Smooth muscle cell (in vitro differentiated cells): ENCODE measurements at regions not wholly inside any gene's neighbourhood (a gene's known extent, or its start where the extent isn't known, plus 50 kb on each side); places are given as distances from the start of the nearest gene placed in this dataset.

Experiments
- DNase-seq: peaks from one replicate; lab custom pipeline; 2025; ENCODE audit not compliant: unreplicated experiment; lab: John Stamatoyannopoulos, UW
- H2AFZ ChIP-seq: fragments of 200-600 bp; sonication (generic); 2 replicates; pipeline ENCODE4 v1.6.0; 2016; ENCODE audit warnings: antibody characterized with exemption, low read depth, mild to moderate bottlenecking
- H3F3A ChIP-seq: fragments of 200-600 bp; sonication (generic); 2 replicates; pipeline ENCODE4 v1.6.0; 2017; ENCODE audit warnings: antibody characterized with exemption, low read depth
- H3K27ac ChIP-seq: fragments of 200-600 bp; sonication (generic); 2 replicates; pipeline ENCODE4 v1.5.1; 2016; ENCODE audit warnings: low read depth, mild to moderate bottlenecking
- H3K27me3 ChIP-seq: fragments of 200-600 bp; sonication (generic); 2 replicates; pipeline ENCODE4 v1.6.1; 2016; ENCODE audit warnings: low read depth, mild to moderate bottlenecking
- H3K36me3 ChIP-seq: fragments of 200-600 bp; sonication (generic); 2 replicates; pipeline ENCODE4 v1.5.1; 2016; ENCODE audit warnings: low read depth
- H3K4me1 ChIP-seq: fragments of 200-600 bp; sonication (generic); 2 replicates; pipeline ENCODE4 v1.5.1; 2016; ENCODE audit warnings: low read depth
- H3K4me2 ChIP-seq: fragments of 200-600 bp; sonication (generic); 2 replicates; pipeline ENCODE4 v1.6.0; 2016; ENCODE audit warnings: mild to moderate bottlenecking
- H3K4me3 ChIP-seq: fragments of 200-600 bp; sonication (generic); 2 replicates; pipeline ENCODE4 v1.5.1; 2016; ENCODE audit warnings: mild to moderate bottlenecking
- H3K79me2 ChIP-seq: fragments of 200-600 bp; sonication (generic); 2 replicates; pipeline ENCODE4 v1.6.0; 2016; ENCODE audit warnings: low read depth, mild to moderate bottlenecking
- H3K9ac ChIP-seq: fragments of 200-600 bp; sonication (generic); 2 replicates; pipeline ENCODE4 v1.6.0; 2016; ENCODE audit warnings: low read depth
- H3K9me3 ChIP-seq: fragments of 200-600 bp; sonication (generic); replicated peaks from 2 replicates; pipeline ENCODE4 v1.5.1; 2016; ENCODE audit warnings: low read depth
- H4K20me1 ChIP-seq: fragments of 200-600 bp; sonication (generic); 2 replicates; pipeline ENCODE4 v1.6.0; 2016; ENCODE audit warnings: low read depth
- WGBS: methylation state at CpG from one replicate; pipeline ENCODE4 v1.1.7; 2016; ENCODE audit warnings: low lambda C conversion rate; 5-methylcytosine and 5-hydroxymethylcytosine counted together
- TF ChIP-seq, protein P1 (sequence below): fragments of 200-600 bp; sonication (generic); IDR thresholded peaks from 2 replicates; pipeline ENCODE4 v1.5.1; 2017; ENCODE audit warnings: borderline replicate concordance, mild to moderate bottlenecking, antibody characterized with exemption; ENCODE audit not compliant: insufficient read depth, poor library complexity, severe bottlenecking

- H3K4me3 ChIP-seq: no peak overlapping the region
- no peak overlapping the region for H3K4me2 ChIP-seq
- H3K27ac ChIP-seq: no peak overlapping the region
- H3K36me3 ChIP-seq: no peaks in the 10 kb centered on the region
- no peaks in the 10 kb centered on the region for H4K20me1 ChIP-seq
- H3K4me1 ChIP-seq: peaks cover 17% of the 10 kb centered on the region
- DNase-seq: no peak
- peaks cover 28% of the 10 kb centered on the region for H3K27me3 ChIP-seq
- H3K9me3 ChIP-seq: no peaks in the 10 kb centered on the region
- TF ChIP-seq, protein P1, sequence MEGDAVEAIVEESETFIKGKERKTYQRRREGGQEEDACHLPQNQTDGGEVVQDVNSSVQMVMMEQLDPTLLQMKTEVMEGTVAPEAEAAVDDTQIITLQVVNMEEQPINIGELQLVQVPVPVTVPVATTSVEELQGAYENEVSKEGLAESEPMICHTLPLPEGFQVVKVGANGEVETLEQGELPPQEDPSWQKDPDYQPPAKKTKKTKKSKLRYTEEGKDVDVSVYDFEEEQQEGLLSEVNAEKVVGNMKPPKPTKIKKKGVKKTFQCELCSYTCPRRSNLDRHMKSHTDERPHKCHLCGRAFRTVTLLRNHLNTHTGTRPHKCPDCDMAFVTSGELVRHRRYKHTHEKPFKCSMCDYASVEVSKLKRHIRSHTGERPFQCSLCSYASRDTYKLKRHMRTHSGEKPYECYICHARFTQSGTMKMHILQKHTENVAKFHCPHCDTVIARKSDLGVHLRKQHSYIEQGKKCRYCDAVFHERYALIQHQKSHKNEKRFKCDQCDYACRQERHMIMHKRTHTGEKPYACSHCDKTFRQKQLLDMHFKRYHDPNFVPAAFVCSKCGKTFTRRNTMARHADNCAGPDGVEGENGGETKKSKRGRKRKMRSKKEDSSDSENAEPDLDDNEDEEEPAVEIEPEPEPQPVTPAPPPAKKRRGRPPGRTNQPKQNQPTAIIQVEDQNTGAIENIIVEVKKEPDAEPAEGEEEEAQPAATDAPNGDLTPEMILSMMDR: no peak
- no peak overlapping the region for H3K9ac ChIP-seq
- H3K79me2 ChIP-seq: no peaks in the 10 kb centered on the region
- H2AFZ ChIP-seq: no peak overlapping the region
- 71% methylated on average over 4 of the region's 4 CpGs for WGBS
- peaks cover 5% of the 10 kb centered on the region for H3F3A ChIP-seq
Measured at GRCh38 chr2:222102575-222103349, 196.0 kb downstream of the PAX3 start.

DNA sequence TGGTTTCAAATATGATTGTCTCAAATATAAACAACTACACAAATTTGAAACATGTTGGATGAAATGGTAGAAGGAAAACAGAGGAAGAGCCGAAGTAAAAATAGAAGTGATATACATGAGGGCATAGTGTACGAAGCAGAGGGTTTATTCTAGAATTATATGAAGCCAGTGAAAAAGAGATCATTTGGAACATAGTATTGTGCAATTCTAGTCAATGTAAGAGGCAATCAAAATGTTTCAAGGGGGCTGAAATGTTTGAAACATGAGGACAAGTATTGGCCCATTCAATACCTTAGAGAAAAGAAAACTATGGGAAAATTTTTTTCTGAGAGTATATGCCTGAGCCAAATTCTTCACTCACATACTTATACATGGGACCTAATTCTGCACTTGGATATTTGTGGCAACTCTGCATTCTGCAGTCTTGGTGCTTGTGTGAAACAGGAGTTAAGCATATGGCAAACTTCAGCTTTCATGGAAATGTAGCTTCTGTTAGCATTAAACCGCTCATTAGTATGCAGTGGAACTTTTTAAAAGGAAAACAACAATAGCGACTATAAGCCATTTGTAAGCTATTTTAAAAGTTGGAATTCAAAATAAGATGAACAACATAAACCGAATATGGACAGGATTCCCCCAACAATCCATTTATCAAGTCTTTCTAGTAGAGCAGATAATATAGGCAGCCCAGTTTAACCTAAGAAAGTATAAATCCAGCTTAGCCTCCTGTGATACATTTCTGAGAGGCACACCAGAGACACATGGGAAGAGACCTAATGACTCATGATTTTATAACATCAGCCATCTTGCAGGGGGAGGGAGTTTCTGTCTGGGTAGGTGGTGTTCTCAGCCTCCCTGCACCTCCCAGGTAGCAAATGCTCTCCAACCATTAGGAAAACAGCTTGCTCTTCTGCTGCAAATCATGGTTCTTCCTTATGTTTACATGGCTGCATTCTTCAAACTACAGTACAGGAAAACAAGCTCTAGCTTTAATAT lies 197.8 kb downstream of the PAX3 start:
- WGBS: 81% methylated on average over 5 of the region's 5 CpGs
- TF ChIP-seq, protein P1: no peak
- no peak overlapping the region for H2AFZ ChIP-seq

DNA sequence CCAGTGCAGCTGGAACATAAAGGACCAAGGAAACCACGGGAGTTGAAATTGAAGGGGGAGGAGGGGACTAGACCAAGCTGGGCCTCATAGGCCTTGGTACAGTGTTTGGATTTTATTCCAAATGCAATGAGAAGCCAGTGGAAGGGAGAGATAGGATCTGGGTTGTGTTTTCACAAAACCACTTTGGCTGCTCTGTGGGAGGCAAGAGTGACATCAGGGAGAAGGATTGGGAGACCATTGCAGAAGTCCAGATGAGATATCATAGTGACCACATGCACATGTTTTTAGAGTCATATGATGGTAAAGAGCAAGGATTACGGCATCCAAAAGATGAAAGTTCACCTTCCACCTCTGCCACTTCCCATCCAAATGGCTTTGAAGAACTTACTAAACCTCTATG lies 210.2 kb downstream of the PAX3 start:
- Histone ChIP-seq H3K79me2 (no peaks in the 10 kb centered on the region), H3K4me1 (no peaks in the 10 kb centered on the region), H2AFZ (no peak overlapping the region), H3K9me3 (no peaks in the 10 kb centered on the region), H3K27me3 (no peaks in the 10 kb centered on the region), H3F3A (no peaks in the 10 kb centered on the region), H3K27ac (no peak overlapping the region), H3K9ac (no peak overlapping the region), H4K20me1 (no peaks in the 10 kb centered on the region), H3K36me3 (no peaks in the 10 kb centered on the region), H3K4me2 (no peak overlapping the region), H3K4me3 (no peak overlapping the region)
- WGBS: 51% methylated on average over 2 of the region's 2 CpGs
- TF ChIP-seq, protein P1: no peak
- no peak for DNase-seq

More for the DNA sequence above, 197.8 kb downstream of the PAX3 start:
- Histone ChIP-seq H4K20me1 (no peaks in the 10 kb centered on the region), H3F3A (peaks cover 5% of the 10 kb centered on the region), H3K4me3 (no peak overlapping the region), H3K4me1 (peaks cover 17% of the 10 kb centered on the region), H3K9ac (no peak overlapping the region), H3K27me3 (peaks cover 28% of the 10 kb centered on the region), H3K36me3 (no peaks in the 10 kb centered on the region), H3K27ac (no peak overlapping the region), H3K9me3 (no peaks in the 10 kb centered on the region), H3K79me2 (no peaks in the 10 kb centered on the region), H3K4me2 (no peak overlapping the region)
- no peak for DNase-seq
